ENCODE measurements at regions not wholly inside any gene's neighbourhood (a gene's known extent, or its start where the extent isn't known, plus 50 kb on each side); places are given as distances from the start of the nearest gene placed in this dataset.
"Not testable (repeated sequence)": the region's sequence is repeated elsewhere in the genome, so short reads cannot be mapped to it uniquely, and the experiment has no call there.

DNA sequence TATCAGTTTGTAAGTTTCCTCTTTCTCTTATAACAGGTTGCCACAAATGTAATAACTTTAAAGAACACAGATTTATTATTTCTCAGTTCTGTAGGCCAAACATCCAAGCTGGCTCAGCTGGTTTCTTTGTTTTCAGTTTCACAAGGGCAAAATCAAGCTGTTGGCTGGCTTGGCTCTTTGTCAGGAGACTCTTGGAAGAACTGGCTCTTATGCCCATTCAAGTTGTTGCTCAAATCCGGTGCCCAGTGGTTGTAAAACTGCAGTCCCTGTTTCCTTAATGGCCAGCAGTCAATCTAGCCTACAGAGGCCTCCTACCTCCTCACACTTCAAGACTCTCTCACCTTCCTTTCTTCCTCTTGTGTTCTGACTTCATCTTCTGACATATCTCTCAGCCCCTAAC, 1171.0 kb downstream of the MRPL39 start:
- DNase-seq: no peak

DNA sequence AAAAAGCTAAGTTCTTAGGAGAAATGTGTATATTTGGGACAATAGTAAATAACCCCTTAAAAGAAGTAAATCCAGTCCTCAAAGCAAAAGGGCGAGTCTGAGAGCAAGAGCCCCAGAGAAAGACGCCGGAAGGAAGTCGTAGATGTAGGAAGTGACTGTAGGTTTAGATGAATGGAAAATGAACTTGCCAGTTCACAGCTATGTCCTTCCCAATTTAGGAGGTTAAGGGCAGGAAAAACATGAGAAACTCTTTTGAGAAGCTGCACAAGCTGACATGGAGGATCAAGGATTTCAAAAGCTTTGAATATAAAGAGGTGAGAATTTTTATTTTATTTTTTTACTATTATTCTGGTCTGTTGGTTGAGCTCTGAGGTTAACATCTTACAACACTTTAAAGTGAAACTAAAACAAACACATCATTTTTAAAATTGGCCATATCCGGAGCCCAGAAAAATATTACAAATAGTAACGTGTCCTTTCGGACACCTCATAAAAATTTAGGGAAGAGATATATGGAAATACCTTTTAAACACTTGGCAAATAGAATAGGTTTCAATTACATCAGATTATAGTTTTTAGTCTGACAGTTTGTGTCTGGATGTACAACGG, 1178.6 kb downstream of the MRPL39 start:
- peak; percentile 51 for DNase-seq

DNA sequence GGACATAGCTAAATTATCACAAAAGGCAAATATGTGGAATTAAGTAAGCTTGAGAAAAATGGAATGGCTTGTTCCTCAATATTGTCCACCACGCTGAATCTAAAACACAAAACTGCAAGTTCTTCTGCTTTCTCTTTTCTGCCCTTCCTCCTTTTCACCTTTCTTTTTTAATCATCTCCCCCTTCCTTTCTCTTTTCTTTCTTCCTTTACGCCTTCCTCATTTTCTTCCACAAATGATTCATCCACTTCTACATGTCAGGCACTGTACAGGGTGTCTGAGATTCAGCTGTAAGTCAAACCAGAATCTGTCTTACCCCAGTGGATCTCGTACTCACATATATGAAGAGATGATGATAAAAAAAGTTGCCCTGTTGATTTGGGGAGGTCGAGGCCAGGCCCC, 1182.5 kb downstream of the MRPL39 start:
- DNase-seq: no peak

DNA sequence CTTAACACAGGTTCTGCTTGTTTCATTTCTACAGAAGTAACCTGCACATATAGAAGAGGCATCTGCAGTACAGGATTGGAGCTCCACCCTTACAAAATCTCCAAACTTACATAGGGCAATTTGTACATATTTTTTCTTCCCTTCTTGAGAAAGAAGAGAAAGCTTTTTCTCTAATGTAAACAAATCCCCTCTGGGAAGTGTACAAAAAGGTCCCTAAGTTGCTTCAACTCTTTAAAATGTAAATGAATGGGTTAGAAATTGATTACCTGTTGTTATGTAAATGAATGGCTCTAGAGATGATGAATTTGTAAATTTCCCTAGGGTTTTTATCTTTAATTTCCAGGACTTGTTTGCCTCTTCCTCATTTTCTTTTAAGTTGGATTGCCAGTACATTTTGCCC, 1183.7 kb downstream of the MRPL39 start:
- no peak for DNase-seq

DNA sequence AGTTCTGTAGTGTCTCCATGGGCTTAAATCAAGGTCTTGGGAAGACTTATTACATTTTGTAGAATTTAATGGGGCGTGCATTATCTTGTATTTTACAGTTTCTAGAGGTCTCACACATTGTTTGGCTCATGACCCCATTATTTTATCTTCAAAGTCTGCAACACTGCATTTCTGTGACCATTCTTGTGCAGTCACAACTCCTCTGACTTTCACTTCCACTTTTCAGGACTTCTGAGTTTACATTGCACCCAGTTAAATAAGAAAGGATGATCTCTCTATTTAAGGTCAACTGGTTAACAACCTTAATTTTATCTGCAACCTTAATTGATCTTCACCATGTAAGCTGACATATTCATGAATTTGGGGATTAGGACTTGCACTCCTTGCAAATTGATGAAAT, 1186.6 kb downstream of the MRPL39 start:
- DNase-seq: no peak

DNA sequence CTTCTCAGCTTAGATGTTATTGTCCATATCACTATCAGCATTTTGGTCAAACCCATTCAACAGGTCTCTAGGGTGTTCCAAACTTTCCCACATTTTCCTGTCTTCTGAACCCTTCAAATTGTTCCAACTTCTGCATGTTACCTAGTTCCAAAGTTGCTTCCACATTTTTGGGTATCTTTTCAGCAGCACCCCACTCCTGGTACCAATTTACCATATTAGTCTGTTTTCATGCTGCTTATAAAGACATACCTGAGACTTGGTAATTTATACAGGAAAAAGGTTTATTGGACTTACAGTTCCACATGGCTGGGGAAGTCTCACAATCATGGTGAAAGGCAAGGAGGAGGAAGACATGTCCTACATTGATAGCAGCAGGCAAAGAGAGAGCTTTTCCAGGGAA, 1187.6 kb downstream of the MRPL39 start:
- DNase-seq: not testable (repeated sequence)

DNA sequence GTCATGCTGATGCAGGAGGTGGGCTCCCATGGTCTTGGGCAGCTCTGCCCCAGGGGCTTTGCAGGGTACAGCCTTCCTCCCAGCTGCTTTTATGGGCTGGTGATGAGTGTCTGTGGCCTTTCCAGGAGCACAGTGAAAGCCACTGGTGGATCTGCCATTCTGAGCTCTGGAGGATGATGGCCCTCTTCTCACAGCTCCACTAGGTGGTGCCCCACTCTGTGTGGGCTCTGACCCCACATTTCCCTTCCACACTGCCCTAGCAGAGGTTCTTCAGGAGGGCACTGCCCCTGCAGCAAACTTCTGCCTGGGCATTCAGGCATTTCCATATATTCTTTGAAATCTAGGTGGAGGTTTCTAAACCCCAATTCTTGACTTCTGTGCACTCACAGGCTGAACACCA, 1188.6 kb downstream of the MRPL39 start:
- no peak for DNase-seq

DNA sequence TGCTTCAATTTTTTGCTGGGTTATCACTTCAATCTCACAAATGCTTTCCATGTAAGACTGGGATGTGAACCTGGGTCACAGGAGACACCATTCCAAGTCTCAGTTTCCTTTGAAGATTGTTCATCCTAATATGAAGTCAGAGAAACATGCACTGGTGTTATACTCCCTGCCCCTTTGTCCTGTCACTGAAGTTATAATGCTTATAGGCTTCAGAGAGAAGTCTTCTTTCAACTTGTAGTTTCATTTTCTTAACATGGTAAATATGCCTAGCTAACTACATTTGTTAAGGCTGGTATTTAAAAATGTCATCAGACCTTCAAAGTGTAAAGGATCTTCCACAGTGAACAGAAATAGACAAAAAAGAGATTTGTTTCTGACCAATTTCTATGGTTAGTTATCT, 1195.9 kb downstream of the MRPL39 start:
- DNase-seq: no peak

DNA sequence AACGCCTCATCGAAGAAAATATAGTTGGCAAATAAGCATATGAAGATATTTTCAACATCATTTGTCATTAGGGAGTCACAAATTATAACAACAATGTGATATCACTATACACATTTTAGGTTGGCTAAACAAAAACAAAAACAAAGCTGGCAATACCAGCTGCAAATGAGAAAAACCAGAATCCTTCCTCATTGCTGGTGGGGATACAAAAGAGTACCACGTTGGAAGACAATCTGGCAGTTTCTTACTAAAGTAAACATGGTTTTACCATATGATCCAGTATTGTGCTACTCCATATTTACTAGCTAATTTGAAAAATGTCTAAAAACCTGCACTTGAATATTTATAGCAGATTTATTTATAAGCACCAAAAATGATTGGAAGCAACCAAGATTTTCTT, 1204.1 kb downstream of the MRPL39 start:
- DNase-seq: no peak

DNA sequence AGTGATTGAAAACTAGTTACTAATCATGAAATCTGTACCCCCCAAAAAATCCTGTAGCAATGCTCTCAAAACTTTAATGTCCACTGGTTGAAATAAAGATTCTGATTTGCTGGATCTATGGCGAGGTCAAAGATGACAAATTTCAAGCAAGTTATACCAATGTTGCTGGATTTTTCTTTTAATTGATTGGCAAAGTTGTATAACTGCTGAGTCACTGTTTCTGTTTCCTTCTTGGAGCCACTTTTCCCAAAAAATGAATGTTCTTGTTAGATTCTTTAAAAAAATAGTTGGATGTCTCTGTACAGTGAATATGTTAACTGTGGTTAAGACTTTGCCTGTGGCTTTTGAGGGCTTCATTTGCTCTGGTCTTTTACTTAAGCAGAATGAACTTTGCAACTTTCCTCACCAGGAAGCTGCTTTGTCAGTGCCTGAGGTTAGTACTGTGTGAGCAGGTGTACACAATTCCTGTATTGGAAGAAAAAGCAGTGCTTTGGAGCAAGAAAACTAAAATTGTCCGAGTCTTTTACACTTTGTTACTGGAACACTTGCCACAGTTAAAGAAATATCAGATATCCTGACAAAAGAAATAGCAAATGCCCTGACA, 1211.9 kb downstream of the MRPL39 start:
- no peak for DNase-seq

DNA sequence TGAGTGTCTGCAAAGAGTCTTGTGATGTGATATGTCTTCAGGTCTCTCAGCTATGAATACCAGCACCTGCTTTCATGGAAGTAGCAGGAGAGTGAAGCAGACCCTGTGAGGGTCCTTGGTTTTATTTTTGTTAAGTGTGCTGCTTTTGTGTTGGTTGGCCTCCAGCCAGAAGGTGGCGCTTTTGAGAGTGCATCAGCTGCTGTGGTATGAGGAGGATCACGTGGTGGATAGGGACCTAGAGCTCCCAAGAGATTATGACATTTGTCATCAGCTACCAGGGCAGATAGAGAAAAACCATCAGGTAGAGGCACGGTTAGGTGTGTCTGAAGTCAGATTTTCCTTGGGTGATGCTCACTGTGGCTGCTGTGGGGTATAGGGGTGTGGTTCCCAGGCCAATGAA, 1232.1 kb downstream of the MRPL39 start:
- DNase-seq: no peak

DNA sequence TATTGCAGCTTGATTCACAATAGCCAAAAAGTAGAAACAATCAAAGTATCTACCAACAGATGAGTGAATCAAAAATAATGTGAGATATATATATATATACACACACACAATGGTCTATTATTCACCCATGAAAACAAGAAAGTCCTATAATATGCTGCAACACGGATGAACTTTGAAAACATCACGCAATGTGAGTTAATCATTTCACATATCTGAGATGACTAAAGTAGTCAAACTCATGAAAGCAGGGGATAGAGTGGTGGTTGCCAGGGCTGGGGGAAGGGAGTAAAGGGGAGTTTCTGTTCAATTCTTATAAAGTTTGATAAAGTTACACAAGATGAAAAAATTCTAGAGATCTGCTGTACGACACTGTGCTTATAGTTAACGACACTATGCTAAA, 1234.8 kb downstream of the MRPL39 start:
- DNase-seq: no peak

DNA sequence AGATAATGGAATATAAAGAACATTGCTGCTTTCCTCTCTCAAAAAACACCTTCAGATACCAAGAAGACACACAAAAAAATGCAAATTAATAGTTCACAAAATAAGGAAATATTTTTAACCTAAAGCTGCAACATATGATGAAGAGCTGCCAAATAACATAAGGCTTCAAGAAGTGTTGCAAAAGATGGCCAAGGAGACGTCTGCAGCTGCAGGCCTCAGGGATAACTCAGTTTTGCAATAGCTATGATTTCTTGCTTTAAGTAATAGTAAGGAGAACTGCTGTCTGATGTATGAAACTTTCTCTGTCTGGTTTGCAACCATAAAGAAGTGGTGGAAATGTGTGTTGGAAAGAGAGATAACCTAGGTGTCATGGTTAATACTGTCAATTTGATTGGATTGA, 1237.5 kb downstream of the MRPL39 start:
- no peak for DNase-seq

DNA sequence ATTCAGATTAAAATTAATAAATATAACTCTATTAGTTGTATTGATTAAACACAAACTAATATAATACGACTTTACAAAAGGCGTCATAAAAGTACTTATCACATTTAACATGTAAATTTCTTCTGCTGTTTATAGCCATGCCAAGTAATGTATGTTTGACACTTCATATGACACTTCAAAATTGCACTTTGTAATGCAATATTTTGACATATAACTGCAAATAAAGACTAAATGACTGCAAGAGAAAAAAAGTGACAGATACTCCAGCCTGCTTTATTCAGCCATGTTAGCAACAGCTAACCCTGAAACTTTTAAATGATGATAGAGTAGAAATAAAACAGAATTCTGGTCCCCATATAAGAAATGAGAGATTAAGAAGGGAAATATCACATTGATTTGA, 1238.0 kb downstream of the MRPL39 start:
- no peak for DNase-seq

DNA sequence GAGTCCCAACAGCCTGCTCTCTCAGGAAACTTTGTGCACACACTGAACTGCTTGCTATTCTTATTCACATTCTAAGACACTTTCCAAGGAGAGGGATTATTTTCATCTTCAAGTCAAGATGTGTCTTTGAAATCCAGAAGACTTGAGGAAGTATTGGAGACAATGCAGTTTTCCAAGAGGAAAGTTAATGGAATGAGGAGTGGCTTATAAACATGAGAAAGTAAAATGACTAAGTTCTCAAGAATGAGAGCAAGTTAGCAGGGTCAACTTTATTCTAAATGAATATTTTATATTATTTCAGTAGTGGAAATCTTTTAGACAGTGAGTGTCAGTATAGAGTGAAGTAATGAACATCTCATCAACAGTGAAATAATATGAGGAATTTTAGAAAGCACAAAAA, 1239.3 kb downstream of the MRPL39 start:
- DNase-seq: no peak

DNA sequence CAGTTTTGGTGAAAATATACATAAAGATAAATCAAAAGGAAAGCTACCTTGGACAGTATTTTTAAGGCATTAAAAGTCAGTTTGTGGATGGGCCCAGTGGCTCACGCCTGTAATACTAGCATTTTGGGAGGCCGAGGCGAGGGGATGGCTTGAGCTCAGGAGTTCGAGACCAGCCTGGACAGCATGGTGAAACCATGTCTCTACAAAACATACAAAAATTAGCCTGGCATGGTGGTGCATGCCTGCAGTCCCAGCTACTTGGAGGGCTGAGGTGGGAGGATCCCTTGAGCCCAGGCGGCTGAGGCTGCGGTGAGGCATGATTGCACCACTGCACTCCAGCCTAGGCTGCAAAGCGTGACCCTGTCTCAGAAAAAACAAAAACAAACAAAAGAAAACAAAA, 1253.8 kb downstream of the MRPL39 start:
- DNase-seq: no peak

DNA sequence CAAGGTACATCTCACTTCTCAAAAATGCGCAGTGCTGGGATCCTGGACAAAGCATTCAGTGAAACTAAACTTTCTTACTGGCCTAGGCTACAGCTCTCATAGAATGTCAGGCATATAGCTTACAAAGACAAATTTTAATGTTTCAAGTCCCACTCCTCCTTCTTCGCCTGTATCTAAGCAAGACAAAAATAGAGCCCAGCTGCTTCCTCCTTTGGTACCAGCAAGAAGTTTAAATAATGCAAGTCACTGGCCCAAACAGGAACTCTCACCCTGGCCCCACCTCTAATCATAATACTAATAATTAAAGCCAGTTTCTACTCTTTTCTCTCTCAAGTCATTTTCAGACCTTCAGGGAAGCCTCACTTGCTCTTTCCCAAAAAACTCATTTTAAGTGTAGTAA, 1267.9 kb downstream of the MRPL39 start:
- peak; percentile 4 for DNase-seq

DNA sequence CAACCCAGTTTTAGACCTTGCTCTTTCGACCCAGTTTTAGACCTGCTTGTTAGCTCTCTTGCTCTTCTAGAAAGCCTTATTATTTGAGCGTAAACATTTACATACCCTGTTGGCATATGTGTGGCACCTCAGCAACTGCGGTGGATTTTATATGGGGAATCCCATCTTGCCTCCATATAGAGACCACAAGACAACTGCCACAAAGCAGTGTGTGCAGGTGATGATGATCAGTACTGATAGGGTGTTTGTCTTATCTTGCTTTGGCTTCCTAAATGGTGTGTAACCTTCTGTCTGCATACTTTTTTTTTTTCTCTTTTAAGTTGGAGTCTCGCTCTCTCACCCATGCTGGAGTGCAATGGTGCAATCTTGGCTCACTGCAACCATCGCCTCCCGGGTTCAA, 1270.8 kb downstream of the MRPL39 start:
- DNase-seq: no peak

DNA sequence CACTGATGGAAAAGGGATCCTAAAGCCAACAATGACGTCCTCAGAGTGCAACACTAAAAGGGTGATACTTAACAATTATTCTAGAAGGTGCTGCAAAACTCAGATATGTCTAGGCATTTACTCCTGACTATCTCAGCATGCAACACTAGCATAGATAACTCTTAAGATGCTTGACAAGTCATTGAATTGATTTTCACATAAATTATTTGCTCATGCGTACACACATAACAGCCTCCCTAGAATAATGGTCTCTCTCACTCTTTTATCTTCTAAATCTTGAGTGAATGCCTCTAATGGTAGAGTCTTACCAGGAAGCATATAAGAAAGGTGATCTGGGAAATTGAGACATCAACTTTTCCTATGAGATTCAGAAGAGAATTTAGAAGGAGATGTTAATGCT, 1283.7 kb downstream of the MRPL39 start:
- no peak for DNase-seq

DNA sequence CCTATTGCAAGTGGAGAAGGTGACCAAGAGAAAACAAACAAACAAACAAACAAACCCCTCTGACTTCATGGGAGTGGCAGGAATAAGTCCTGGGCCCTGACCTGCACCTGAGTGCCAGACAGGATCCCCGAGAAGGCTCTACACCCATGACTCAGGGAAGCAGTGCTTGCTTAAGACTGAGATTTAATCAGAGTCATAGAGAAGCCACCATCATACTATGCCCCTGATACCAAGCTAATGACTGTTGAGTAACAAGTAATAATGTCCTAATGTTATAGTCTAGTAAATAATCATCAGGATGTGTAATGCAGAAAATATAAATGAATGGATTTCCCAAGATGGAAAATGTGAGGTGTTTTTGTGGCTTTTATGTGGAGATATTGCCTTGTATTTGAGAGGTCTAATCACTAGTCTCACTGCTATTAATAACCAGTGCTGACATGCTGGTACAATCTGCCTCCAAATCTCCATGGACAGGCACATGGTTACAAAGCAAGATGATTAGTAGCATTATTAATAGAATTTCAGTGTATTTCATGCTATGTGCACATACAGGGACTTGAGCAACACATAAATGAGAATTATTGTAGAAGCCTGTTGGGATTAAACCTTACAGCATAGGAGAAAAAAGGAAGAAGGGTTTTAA, 1290.9 kb downstream of the MRPL39 start:
- DNase-seq: no peak

DNA sequence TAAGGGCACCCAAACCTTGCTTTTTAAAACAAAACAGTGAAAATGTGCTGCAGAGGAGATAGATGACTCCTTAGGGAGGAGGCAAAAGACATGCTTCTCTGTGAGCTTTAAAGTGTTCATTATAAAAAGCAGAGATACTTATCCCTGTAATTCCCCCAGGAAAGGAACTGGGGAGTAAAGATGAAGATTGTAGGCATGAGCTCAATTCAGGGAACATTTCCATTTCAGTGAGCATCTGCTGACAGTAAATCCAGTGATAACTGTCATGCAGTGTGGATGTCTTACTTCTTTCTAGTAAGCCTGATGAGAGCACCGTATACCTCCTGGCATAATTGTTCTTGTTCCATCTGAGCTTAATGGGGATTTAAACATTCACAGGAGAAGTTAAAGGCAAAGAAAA, 1296.5 kb downstream of the MRPL39 start:
- DNase-seq: no peak

DNA sequence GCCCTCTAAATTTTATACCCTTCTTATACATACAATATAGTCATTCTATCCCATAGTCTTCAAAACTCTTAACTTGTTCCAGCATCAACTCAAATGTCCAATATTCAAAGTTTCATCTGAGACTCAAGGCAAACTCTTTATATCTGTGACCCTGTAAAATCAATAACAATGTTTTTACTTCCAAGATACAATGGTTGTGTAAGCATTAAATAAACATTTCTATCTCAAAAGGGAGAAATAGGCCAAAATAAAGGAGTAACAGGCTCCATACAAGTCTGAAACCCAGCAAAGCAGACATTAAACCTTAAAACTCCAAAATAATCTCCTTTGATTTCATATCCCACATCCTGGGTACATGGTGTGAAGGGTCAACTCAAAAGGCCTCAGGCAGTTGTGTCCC, 1299.1 kb downstream of the MRPL39 start:
- no peak for DNase-seq

DNA sequence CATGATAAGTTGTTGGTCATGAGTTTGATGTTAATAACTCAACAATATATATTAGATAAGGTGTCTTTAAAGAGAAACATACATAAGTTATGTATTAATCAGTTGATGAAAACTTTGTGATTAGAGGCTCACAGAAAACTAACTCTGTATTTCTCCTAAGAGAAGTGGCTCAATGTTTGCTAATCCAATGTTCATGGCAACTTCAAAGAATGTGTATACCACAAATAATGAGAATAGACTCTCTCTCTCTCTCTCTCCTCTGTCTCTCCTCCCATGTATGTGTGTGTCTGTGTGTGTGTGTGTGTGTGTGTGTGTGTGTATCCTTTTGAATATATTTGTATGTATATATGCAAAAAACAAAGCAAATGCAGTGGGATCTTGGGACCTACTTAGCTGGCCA, 1304.9 kb downstream of the MRPL39 start:
- DNase-seq: no peak

DNA sequence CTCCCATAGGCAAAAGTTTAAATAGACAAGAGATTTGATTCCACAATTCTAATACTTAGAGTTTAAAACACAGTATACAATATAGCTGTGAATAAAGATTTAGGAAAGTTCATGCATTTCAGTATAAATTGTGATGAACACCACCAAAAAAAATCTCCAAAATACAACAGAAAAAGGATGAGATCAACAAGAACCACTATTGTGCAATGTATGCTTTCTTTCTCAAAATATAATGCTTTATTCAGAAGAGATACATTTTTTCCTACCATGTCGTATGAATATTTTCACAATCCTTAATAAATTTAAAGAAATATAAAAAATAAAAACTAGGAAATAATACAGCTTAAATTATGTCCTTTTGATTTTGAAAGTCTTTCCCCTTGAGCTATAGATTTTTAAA, 1309.2 kb downstream of the MRPL39 start:
- no peak for DNase-seq

DNA sequence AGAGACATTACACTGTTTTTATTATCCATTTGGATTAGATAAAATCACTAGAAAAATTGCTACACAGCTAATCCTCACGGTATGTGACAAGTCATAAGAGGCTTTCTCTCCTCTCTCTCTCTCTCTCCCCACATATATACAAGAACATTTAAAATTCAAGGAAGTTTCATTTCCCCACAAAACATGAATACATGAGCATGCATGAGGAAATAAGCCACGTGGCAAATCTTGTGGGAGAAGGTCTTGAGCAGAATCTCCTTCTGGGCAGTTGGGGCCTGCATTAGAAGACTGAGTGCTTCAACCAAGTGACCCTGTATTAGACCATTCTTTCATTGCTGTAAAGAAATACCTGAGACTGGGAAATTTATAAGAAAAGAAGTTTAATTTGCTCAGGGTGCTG, 1313.1 kb downstream of the MRPL39 start:
- DNase-seq: no peak
